H1 (cell line): ENCODE measurements at regions not wholly inside any gene's neighbourhood (a gene's known extent, or its start where the extent isn't known, plus 50 kb on each side); places are given as distances from the start of the nearest gene placed in this dataset.

ENCODE experiments used
- BACH1 ChIP-seq: IDR thresholded peaks from 2 replicates; pipeline ENCODE4 v1.6.1; 2012; ENCODE audit warnings: low read length, improper control_type of control experiment
- CHD2 ChIP-seq: IDR thresholded peaks from 2 replicates; pipeline ENCODE4 v1.6.1; 2012; ENCODE audit warnings: low read length, improper control_type of control experiment
- CHD7 ChIP-seq: fragments of 300-600 bp; sonication (generic); IDR thresholded peaks from 2 replicates; pipeline ENCODE4 v1.7.1; 2012; ENCODE audit warnings: low read length, moderate library complexity, mild to moderate bottlenecking, inconsistent platforms; ENCODE audit not compliant: insufficient replicate concordance
- SIRT6 ChIP-seq: IDR thresholded peaks from one replicate; pipeline ENCODE4 v1.7.1; 2012; ENCODE audit warnings: low read length, inconsistent platforms
- TAF7 ChIP-seq: optimal IDR thresholded peaks from 2 replicates; pipeline ENCODE3; 2011; ENCODE audit warnings: low read depth, mild to moderate bottlenecking, inconsistent platforms, low read length, moderate library complexity, borderline replicate concordance

- TF ChIP-seq CHD7 (no peak), CHD2 (no peak), BACH1 (no peak), TAF7 (no peak), SIRT6 (no peak)
Observed at GRCh38 chr1:217228689-217229088, 402.2 kb downstream of the GPATCH2 start (continued).
